Left lung (tissue), 4 donors: ENCODE measurements at regions not wholly inside any gene's neighbourhood (a gene's known extent, or its start where the extent isn't known, plus 50 kb on each side); places are given as distances from the start of the nearest gene placed in this dataset.

ENCODE experiments used
- ATAC-seq: fragments of 200-7000 bp; cut with Tn5 transposase; one replicate; pipeline ENCODE4 v1.9.1; 2020; ENCODE audit warnings: moderate library complexity
- DNase-seq, 4 donors: peaks; one replicate each; pipeline ENCODE4 v3.0.0-alpha.2; 2013 to 2020
- H3K27ac ChIP-seq, 2 donors: fragments of 200-600 bp; sonication (generic) in 1 of 2; one replicate each; pipeline versions ENCODE4 v1.5.0 to v1.8.0; 2020 to 2021
- H3K27me3 ChIP-seq, 2 donors: fragments of 200-600 bp; sonication (generic) in 1 of 2; one replicate each; pipeline versions ENCODE4 v1.5.0 to v1.8.0; 2020 to 2021
- H3K36me3 ChIP-seq, 2 donors: fragments of 200-600 bp; sonication (generic) in 1 of 2; one replicate each; pipeline versions ENCODE4 v1.5.0 to v1.8.0; 2020 to 2021
- H3K4me1 ChIP-seq, 2 donors: fragments of 200-600 bp; one replicate each; pipeline ENCODE4 v1.8.0; 2021
- H3K4me3 ChIP-seq, 2 donors: fragments of 200-600 bp; sonication (generic) in 1 of 2; one replicate each; pipeline versions ENCODE4 v1.5.0 to v1.8.0; 2020 to 2021; ENCODE audit warnings: mild to moderate bottlenecking in 1 of 2
- H3K9me3 ChIP-seq, 2 donors: fragments of 200-600 bp; sonication (generic) in 1 of 2; one replicate each; pipeline versions ENCODE4 v1.5.0 to v1.8.0; 2020 to 2021
- intact Hi-C, 2 donors: fragments of 100-400 bp; cut with DNase I; formaldehyde crosslinking; loops; one replicate each; pipeline versions ENCODE4 v1.11.2 to v1.14.2; 2022
- TF ChIP-seq, protein P1 (sequence below), 2 donors: fragments of 200-600 bp; sonication (generic) in 1 of 2; IDR thresholded peaks; one replicate each; pipeline versions ENCODE4 v1.5.0 to v1.8.0; 2021; ENCODE audit warnings: antibody characterized with exemption in 2 of 2
- donor health status: DM: no; HTN: yes; CAD: no.
- donor health status: DM: no; HTN: no; CAD: no.

DNA sequence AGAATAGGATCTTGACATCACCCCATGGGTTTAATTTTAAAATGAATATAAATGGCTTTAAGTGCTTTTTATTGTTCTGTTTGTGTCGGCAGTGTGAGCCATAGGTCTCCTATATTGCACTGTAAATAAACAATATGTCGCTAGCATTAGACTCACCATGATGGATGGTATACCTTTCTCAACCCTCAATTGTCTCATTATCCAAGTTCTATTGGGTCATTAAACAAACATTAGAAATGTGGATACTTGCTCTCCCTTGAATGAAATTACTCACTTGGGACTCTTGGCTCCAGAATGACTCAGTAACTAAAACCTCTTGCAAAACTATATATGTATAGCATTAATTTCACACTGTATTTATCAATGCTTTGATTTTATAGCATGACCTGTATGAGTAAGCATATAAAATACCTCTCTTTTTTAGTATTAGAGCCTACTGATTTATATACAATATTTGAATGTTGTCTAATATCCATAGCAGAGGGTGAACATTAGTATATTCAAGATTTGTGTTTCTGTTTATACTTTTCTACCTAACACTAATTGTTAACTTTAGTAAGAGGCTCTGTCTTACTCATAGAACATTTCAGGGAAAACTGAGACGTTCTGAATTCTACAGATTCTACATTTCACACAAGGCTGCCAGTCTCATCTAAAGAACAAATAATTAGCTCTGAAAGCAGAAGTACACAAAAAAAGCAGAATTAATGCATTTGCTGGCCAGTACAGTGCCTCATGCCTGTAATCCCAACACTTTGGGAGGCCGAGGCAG, 303.8 kb upstream of the PRR16 start:
- no peaks in the 10 kb centered on the region for H3K36me3 ChIP-seq
- no peaks in the 10 kb centered on the region for H3K4me1 ChIP-seq
- H3K27me3 ChIP-seq, result no peaks in the 10 kb centered on the region
- H3K27ac ChIP-seq, result no peak overlapping the region
- H3K4me3 ChIP-seq, result no peak overlapping the region
- TF ChIP-seq, protein P1, sequence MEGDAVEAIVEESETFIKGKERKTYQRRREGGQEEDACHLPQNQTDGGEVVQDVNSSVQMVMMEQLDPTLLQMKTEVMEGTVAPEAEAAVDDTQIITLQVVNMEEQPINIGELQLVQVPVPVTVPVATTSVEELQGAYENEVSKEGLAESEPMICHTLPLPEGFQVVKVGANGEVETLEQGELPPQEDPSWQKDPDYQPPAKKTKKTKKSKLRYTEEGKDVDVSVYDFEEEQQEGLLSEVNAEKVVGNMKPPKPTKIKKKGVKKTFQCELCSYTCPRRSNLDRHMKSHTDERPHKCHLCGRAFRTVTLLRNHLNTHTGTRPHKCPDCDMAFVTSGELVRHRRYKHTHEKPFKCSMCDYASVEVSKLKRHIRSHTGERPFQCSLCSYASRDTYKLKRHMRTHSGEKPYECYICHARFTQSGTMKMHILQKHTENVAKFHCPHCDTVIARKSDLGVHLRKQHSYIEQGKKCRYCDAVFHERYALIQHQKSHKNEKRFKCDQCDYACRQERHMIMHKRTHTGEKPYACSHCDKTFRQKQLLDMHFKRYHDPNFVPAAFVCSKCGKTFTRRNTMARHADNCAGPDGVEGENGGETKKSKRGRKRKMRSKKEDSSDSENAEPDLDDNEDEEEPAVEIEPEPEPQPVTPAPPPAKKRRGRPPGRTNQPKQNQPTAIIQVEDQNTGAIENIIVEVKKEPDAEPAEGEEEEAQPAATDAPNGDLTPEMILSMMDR (IDR thresholded peaks at IDR 0.05), result no peak
- DNase-seq (no peak), ATAC-seq (no peak)
- intact Hi-C loops, result no loop called here
- no peaks in the 10 kb centered on the region for H3K9me3 ChIP-seq

DNA sequence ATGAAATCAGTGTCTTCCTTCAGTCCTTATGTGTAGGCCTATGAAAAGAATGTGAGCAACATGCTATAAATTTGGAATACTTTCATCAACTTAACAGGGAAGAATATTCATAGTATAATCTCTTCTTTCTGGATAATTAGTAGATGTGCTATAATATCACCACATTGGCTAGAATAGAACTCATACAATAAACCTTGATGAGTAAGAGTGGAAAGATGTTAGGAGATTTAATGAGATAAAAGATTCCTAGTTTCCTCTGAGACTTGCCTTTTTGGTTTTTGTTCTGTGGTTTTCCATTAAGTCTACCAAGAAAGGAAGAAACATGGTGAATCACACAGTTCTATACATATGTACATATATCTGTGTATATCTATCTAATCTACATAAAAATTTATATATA, 301.8 kb upstream of the PRR16 start:
- TF ChIP-seq, protein P1 (IDR thresholded peaks at IDR 0.05), result no peak
- Histone ChIP-seq H3K36me3 (no peaks in the 10 kb centered on the region), H3K27ac (no peak overlapping the region), H3K4me3 (no peak overlapping the region), H3K4me1 (no peaks in the 10 kb centered on the region), H3K9me3 (no peaks in the 10 kb centered on the region), H3K27me3 (no peaks in the 10 kb centered on the region)
- no peak for ATAC-seq
- intact Hi-C loops, result no loop called here
- no peak for DNase-seq

DNA sequence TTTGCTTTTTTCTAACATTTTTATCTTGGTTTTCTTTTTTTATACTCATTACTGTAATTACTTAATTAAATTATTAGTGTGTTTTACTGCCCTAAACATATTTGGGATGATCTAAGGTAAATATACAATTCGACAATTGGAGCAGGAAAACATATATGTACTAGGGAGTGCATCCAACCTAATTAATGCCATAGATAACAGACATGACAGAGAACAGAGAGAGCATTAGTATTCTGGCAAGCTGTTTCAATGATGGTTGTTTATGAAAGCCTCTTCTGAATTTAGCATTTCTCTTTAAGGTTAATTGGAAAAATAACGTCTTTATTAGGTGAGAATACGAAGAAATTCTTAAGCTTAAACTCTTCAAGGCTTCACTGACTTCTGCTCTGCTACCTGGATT, 300.1 kb upstream of the PRR16 start:
- Histone ChIP-seq H3K27ac (no peak overlapping the region), H3K9me3 (no peaks in the 10 kb centered on the region), H3K36me3 (no peaks in the 10 kb centered on the region), H3K27me3 (no peaks in the 10 kb centered on the region), H3K4me3 (no peak overlapping the region), H3K4me1 (no peaks in the 10 kb centered on the region)
- TF ChIP-seq, protein P1 (IDR thresholded peaks at IDR 0.05), result no peak
- no peak for ATAC-seq
- intact Hi-C loops, result no loop called here
- DNase-seq, result no peak

DNA sequence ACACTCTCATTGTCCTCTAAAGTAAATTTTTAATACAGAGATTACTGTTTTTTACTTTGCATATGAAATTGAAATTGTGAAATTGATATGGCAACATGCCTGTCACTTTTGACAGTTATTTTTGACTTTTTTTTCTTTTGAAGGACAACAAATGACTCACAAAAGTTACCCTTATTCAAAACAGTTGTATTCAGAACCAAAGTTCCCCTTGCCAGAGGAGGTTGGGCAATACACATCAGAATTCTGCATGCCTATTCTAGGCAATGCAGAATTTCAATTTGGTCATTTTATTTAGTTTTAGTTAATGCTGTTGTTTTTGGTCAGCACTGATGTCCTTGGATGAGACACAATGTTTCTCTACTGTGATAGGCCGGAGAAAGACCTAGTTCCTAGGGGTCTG, 299.1 kb upstream of the PRR16 start:
- Histone ChIP-seq H3K4me3 (no peak overlapping the region), H3K9me3 (no peaks in the 10 kb centered on the region), H3K4me1 (no peaks in the 10 kb centered on the region), H3K27me3 (no peaks in the 10 kb centered on the region), H3K36me3 (no peaks in the 10 kb centered on the region), H3K27ac (no peak overlapping the region)
- DNase-seq (no peak), ATAC-seq (no peak)
- TF ChIP-seq, protein P1 (IDR thresholded peaks at IDR 0.05), result no peak
- intact Hi-C loops, result no loop called here

DNA sequence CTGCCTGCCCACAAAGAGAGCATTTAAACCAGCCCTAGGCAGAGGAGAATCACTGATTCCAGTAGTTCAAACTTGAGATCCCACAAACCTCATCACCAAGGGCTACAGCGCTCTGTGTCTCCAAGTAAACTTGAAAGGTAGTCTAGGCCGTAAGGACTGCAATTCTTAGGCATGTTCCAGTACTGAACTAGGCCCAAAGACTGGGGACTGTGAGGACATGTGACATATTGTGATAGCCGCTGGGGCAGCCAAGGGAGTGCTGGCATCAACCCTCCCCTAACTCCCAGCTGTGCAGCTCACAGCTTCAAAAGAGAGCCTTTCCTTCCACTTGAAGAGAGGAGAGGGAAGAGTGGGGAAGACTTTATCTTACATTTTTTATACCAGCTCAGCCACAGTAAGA, 291.0 kb upstream of the PRR16 start:
- Histone ChIP-seq H3K9me3 (no peaks in the 10 kb centered on the region), H3K27ac (no peak overlapping the region), H3K4me1 (no peaks in the 10 kb centered on the region), H3K27me3 (no peaks in the 10 kb centered on the region), H3K4me3 (no peak overlapping the region), H3K36me3 (no peaks in the 10 kb centered on the region)
- ATAC-seq (no peak), DNase-seq (peak in 1 of 4 donors; percentile 6)
- intact Hi-C loops, result no loop called here
- TF ChIP-seq, protein P1 (IDR thresholded peaks at IDR 0.05), result no peak
